Osteoblast (primary cell): ENCODE measurements at regions not wholly inside any gene's neighbourhood (a gene's known extent, or its start where the extent isn't known, plus 50 kb on each side); places are given as distances from the start of the nearest gene placed in this dataset.

Experiments
- DNase-seq: peaks from one replicate; pipeline ENCODE4 v3.0.0; 2011; ENCODE audit warnings: low spot score, mixed read lengths; ENCODE audit not compliant: insufficient read length; ENCODE audit errors: missing footprints
- H2AFZ ChIP-seq: 2 replicates; pipeline ENCODE4 v1.6.0; 2011; ENCODE audit warnings: mild to moderate bottlenecking, low read length
- H3K27ac ChIP-seq: 2 replicates; pipeline ENCODE4 v1.5.1; 2011; ENCODE audit warnings: mild to moderate bottlenecking, low read depth, low read length, moderate library complexity
- H3K27me3 ChIP-seq: 2 replicates; pipeline ENCODE4 v1.6.0; 2012; ENCODE audit warnings: mild to moderate bottlenecking, control low read depth, inconsistent platforms, low read length, moderate library complexity; ENCODE audit not compliant: insufficient read depth
- H3K36me3 ChIP-seq: 2 replicates; pipeline ENCODE4 v1.5.1; 2011; ENCODE audit warnings: mild to moderate bottlenecking, low read length, control low read depth, moderate library complexity; ENCODE audit not compliant: insufficient read depth
- H3K4me1 ChIP-seq: 2 replicates; pipeline ENCODE4 v1.5.1; 2011; ENCODE audit warnings: mild to moderate bottlenecking, low read length, control low read depth, moderate library complexity; ENCODE audit not compliant: insufficient read depth
- H3K4me2 ChIP-seq: 2 replicates; pipeline ENCODE4 v1.6.0; 2011; ENCODE audit warnings: mild to moderate bottlenecking, low read length; ENCODE audit not compliant: insufficient read depth
- H3K4me3 ChIP-seq: fragments of 200-600 bp; sonication (generic); 3 replicates; pipeline ENCODE4 v1.5.1; 2012; ENCODE audit warnings: mild to moderate bottlenecking, low read length, inconsistent platforms; ENCODE audit not compliant: insufficient read depth
- H3K79me2 ChIP-seq: 2 replicates; pipeline ENCODE4 v1.6.0; 2012; ENCODE audit warnings: mild to moderate bottlenecking, low read length, control low read depth, inconsistent platforms; ENCODE audit not compliant: insufficient read depth
- H3K9me3 ChIP-seq: 2 replicates; pipeline ENCODE4 v1.5.1; 2011; ENCODE audit warnings: low read depth, low read length, control low read depth
- H4K20me1 ChIP-seq: 2 replicates; pipeline ENCODE4 v1.6.0; 2012; ENCODE audit warnings: mild to moderate bottlenecking, low read length, control low read depth; ENCODE audit not compliant: insufficient read depth
- CTCF ChIP-seq: IDR thresholded peaks from 2 replicates; pipeline ENCODE4 v1.5.1; 2011; ENCODE audit warnings: mild to moderate bottlenecking, low read depth, low read length, moderate library complexity; ENCODE audit errors: extremely low read depth

DNA sequence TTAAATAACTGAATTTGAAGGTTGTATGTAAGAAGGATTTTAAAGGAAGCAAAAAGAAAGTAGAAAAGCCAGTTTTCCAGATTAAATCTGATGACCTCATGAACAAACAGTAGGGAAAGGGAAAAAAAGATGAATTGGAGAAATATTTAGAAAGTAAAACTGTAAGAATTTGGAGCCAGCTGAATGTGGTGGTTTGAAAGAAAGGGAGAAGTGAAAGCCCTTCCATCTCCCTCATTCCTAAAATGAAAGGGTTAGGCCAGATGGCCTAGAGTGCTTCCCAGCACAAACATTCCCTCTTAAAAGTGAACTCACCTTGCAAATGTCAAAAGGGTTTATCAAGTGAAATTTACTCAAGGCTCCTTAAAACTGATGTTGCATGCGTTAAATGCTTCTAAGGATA is 139.3 kb upstream of the COL21A1 start:
- Histone ChIP-seq H3K4me3 (no peak overlapping the region), H3K79me2 (no peaks in the 10 kb centered on the region), H3K9me3 (no peaks in the 10 kb centered on the region), H3K4me1 (no peaks in the 10 kb centered on the region), H3K27me3 (no peaks in the 10 kb centered on the region), H4K20me1 (no peaks in the 10 kb centered on the region), H3K27ac (no peak overlapping the region), H3K36me3 (no peaks in the 10 kb centered on the region), H2AFZ (no peak overlapping the region), H3K4me2 (no peak overlapping the region)
- TF ChIP-seq CTCF, result no peak
- no peak for DNase-seq

- Histone ChIP-seq H3K27ac (no peak overlapping the region), H3K4me3 (no peak overlapping the region), H3K36me3 (no peaks in the 10 kb centered on the region), H3K27me3 (no peaks in the 10 kb centered on the region), H3K79me2 (no peaks in the 10 kb centered on the region), H4K20me1 (no peaks in the 10 kb centered on the region), H3K9me3 (no peaks in the 10 kb centered on the region), H3K4me2 (no peak overlapping the region), H3K4me1 (no peaks in the 10 kb centered on the region), H2AFZ (no peak overlapping the region)
- no peak for DNase-seq
- TF ChIP-seq CTCF, result no peak
Measured at GRCh38 chr6:56385981-56386593, 138.7 kb upstream of the COL21A1 start.

GRCh38 chr6:56383160-56383559 is 135.8 kb upstream of the COL21A1 start:
- DNase-seq, result no peak
- Histone ChIP-seq H3K9me3 (no peaks in the 10 kb centered on the region), H3K4me1 (no peaks in the 10 kb centered on the region), H3K27ac (no peak overlapping the region), H3K4me3 (no peak overlapping the region), H3K4me2 (no peak overlapping the region), H3K27me3 (no peaks in the 10 kb centered on the region), H3K79me2 (no peaks in the 10 kb centered on the region), H4K20me1 (no peaks in the 10 kb centered on the region), H3K36me3 (no peaks in the 10 kb centered on the region), H2AFZ (no peak overlapping the region)
- no peak for TF ChIP-seq CTCF

GRCh38 chr6:56382416-56382940 is 135.1 kb upstream of the COL21A1 start:
- H3K4me3 ChIP-seq, result no peak overlapping the region
- H4K20me1 ChIP-seq, result no peaks in the 10 kb centered on the region
- no peaks in the 10 kb centered on the region for H3K4me1 ChIP-seq
- H3K4me2 ChIP-seq, result no peak overlapping the region
- no peak for TF ChIP-seq CTCF
- no peaks in the 10 kb centered on the region for H3K9me3 ChIP-seq
- H3K36me3 ChIP-seq, result no peaks in the 10 kb centered on the region
- H3K79me2 ChIP-seq, result no peaks in the 10 kb centered on the region
- no peak overlapping the region for H2AFZ ChIP-seq
- no peak overlapping the region for H3K27ac ChIP-seq
- H3K27me3 ChIP-seq, result no peaks in the 10 kb centered on the region
- DNase-seq, result no peak
